ENCODE measurements at regions not wholly inside any gene's neighbourhood (a gene's known extent, or its start where the extent isn't known, plus 50 kb on each side); places are given as distances from the start of the nearest gene placed in this dataset.

- DNase-seq (ENCODE audit: low read depth in 1 of 2, low spot score in 1 of 2): no peak
These were observed 478.5 kb downstream of the AGTPBP1 start for GRCh38 chr9:85263288-85263687.

- no peak for DNase-seq (ENCODE audit: low read depth in 1 of 2, low spot score in 1 of 2)
These were observed 479.4 kb downstream of the AGTPBP1 start for GRCh38 chr9:85262333-85262732.

- no peak for DNase-seq (ENCODE audit: low read depth in 1 of 2, low spot score in 1 of 2)
These were observed 481.4 kb downstream of the AGTPBP1 start for GRCh38 chr9:85260275-85260845.

GRCh38 chr9:85258823-85259370 lies 482.9 kb downstream of the AGTPBP1 start:
- DNase-seq (ENCODE audit: low read depth in 1 of 2, low spot score in 1 of 2): no peak

- no peak for DNase-seq (ENCODE audit: low read depth in 1 of 2, low spot score in 1 of 2)
These were observed 483.5 kb downstream of the AGTPBP1 start for GRCh38 chr9:85258236-85258635.

- DNase-seq (ENCODE audit: low read depth in 1 of 2, low spot score in 1 of 2): no peak
These were observed 492.5 kb downstream of the AGTPBP1 start for GRCh38 chr9:85249313-85249621.

- DNase-seq (ENCODE audit: low read depth in 1 of 2, low spot score in 1 of 2): no peak
These were observed 493.0 kb downstream of the AGTPBP1 start for GRCh38 chr9:85248514-85249312.

GRCh38 chr9:85246541-85246940 lies 495.2 kb downstream of the AGTPBP1 start:
- no peak for DNase-seq (ENCODE audit: low read depth in 1 of 2, low spot score in 1 of 2)

GRCh38 chr9:85244856-85245255 lies 496.9 kb downstream of the AGTPBP1 start:
- DNase-seq (ENCODE audit: low read depth in 1 of 2, low spot score in 1 of 2): no peak

- no peak for DNase-seq (ENCODE audit: low read depth in 1 of 2, low spot score in 1 of 2)
These were observed 497.8 kb downstream of the AGTPBP1 start for GRCh38 chr9:85243977-85244376.

- no peak for DNase-seq (ENCODE audit: low read depth in 1 of 2, low spot score in 1 of 2)
These were observed 504.3 kb downstream of the AGTPBP1 start for GRCh38 chr9:85237478-85237877.

- no peak for DNase-seq (ENCODE audit: low read depth in 1 of 2, low spot score in 1 of 2)
These were observed 511.7 kb downstream of the AGTPBP1 start for GRCh38 chr9:85230081-85230480.

- no peak for DNase-seq (ENCODE audit: low read depth in 1 of 2, low spot score in 1 of 2)
These were observed 513.5 kb downstream of the AGTPBP1 start for GRCh38 chr9:85228111-85228855.

- DNase-seq (ENCODE audit: low read depth in 1 of 2, low spot score in 1 of 2): no peak
These were observed 516.6 kb downstream of the AGTPBP1 start for GRCh38 chr9:85225180-85225579.

GRCh38 chr9:85224729-85225128 lies 517.0 kb downstream of the AGTPBP1 start:
- no peak for DNase-seq (ENCODE audit: low read depth in 1 of 2, low spot score in 1 of 2)

- DNase-seq (ENCODE audit: low read depth in 1 of 2, low spot score in 1 of 2): no peak
These were observed 517.5 kb downstream of the AGTPBP1 start for GRCh38 chr9:85224301-85224700.

GRCh38 chr9:85223506-85224125 lies 518.1 kb downstream of the AGTPBP1 start:
- no peak for DNase-seq (ENCODE audit: low read depth in 1 of 2, low spot score in 1 of 2)

GRCh38 chr9:85216601-85217000 lies 525.2 kb downstream of the AGTPBP1 start:
- no peak for DNase-seq (ENCODE audit: low read depth in 1 of 2, low spot score in 1 of 2)

GRCh38 chr9:85215961-85216360 lies 525.8 kb downstream of the AGTPBP1 start:
- DNase-seq (ENCODE audit: low read depth in 1 of 2, low spot score in 1 of 2): no peak

GRCh38 chr9:85215416-85215815 lies 526.3 kb downstream of the AGTPBP1 start:
- DNase-seq (ENCODE audit: low read depth in 1 of 2, low spot score in 1 of 2): no peak

All from activated CD4-positive, alpha-beta T cell treated with anti-CD3 and anti-CD28 coated beads, Interleukin-2, amount 50 U/mL, for 24 hours (primary cell).